SK-N-SH (cell line): ENCODE measurements at regions not wholly inside any gene's neighbourhood (a gene's known extent, or its start where the extent isn't known, plus 50 kb on each side); places are given as distances from the start of the nearest gene placed in this dataset.

ENCODE experiments used
- CTCF ChIA-PET: fragments of 300-600, 350-600 bp; formaldehyde crosslinking; extraction: SDS; loops from one replicate; lab custom pipeline; 2021; lab: Yijun Ruan, JAX
- POLR2A ChIA-PET: fragments of 350-600 bp; sonication (Branson Sonifier 250); formaldehyde crosslinking; extraction: SDS; loops from one replicate; lab custom pipeline; 2020; ENCODE audit warnings: antibody characterized with exemption, inconsistent platforms; lab: Yijun Ruan, JAX
- DNase-seq: peaks from one replicate; pipeline ENCODE4 v3.0.0; 2012
- H2AFZ ChIP-seq: fragments of 200-600 bp; sonication (generic); 2 replicates; pipeline ENCODE4 v1.8.1; 2016; ENCODE audit warnings: antibody characterized with exemption, mild to moderate bottlenecking, low read depth
- H3F3A ChIP-seq: fragments of 200-600 bp; sonication (generic); replicated peaks from 2 replicates; pipeline ENCODE3; 2016; ENCODE audit warnings: antibody characterized with exemption, mild to moderate bottlenecking; ENCODE audit not compliant: insufficient read depth
- H3K27ac ChIP-seq, 2 experiments: fragments of 200-500 bp in 1 of 2; fragments of 200-600 bp in 1 of 2; sonication (Bioruptor generic) in 1 of 2; sonication (generic), shearing (Covaris generic) in 1 of 2; 2 replicates each; pipeline versions ENCODE4 v1.5.1 to v1.6.1; 2014 to 2016; ENCODE audit warnings: low read depth in 2 of 2, inconsistent platforms in 1 of 2, low read length in 1 of 2, mild to moderate bottlenecking in 1 of 2, mixed read lengths in 1 of 2
- H3K27me3 ChIP-seq: fragments of 200-600 bp; sonication (generic), shearing (Covaris generic); 2 replicates; pipeline ENCODE4 v1.6.1; 2016; ENCODE audit warnings: mixed run types; ENCODE audit not compliant: insufficient read depth
- H3K36me3 ChIP-seq, 2 experiments: fragments of 200-500 bp in 1 of 2; fragments of 200-600 bp in 1 of 2; sonication (Bioruptor generic) in 1 of 2; sonication (generic) in 1 of 2; replicated peaks in 1 of 2; 2 replicates each; pipeline versions ENCODE3 to v1.5.1; 2014 to 2016; ENCODE audit warnings: low read length in 1 of 2, mild to moderate bottlenecking in 1 of 2; ENCODE audit not compliant: insufficient read depth in 2 of 2, control insufficient read depth in 1 of 2
- H3K4me1 ChIP-seq, 2 experiments: fragments of 200-500 bp in 1 of 2; fragments of 200-600 bp in 1 of 2; sonication (Bioruptor generic) in 1 of 2; sonication (generic), shearing (Covaris generic) in 1 of 2; 2 replicates each; pipeline versions ENCODE4 v1.5.1 to v1.6.1; 2014 to 2016; ENCODE audit warnings: low read depth in 1 of 2, low read length in 1 of 2, mixed run types in 1 of 2; ENCODE audit not compliant: insufficient read depth in 2 of 2, control insufficient read depth in 1 of 2
- H3K4me2 ChIP-seq: fragments of 200-600 bp; sonication (generic), shearing (Covaris generic); 2 replicates; pipeline ENCODE4 v1.6.1; 2017; ENCODE audit warnings: mixed run types
- H3K4me3 ChIP-seq, 2 experiments: fragments of 200-500 bp in 1 of 2; fragments of 200-600 bp in 1 of 2; sonication (Bioruptor generic) in 1 of 2; sonication (generic), shearing (Covaris generic) in 1 of 2; 2 replicates each; pipeline versions ENCODE4 v1.5.1 to v1.8.1; 2014 to 2016; ENCODE audit warnings: low read depth in 2 of 2, inconsistent platforms in 1 of 2, low read length in 1 of 2, mild to moderate bottlenecking in 1 of 2, mixed read lengths in 1 of 2, moderate library complexity in 1 of 2
- H3K79me2 ChIP-seq: fragments of 200-600 bp; sonication (generic); 2 replicates; pipeline ENCODE4 v1.8.1; 2017; ENCODE audit warnings: mild to moderate bottlenecking; ENCODE audit not compliant: insufficient read depth
- H3K9ac ChIP-seq: fragments of 200-600 bp; sonication (generic); 2 replicates; pipeline ENCODE4 v1.6.1; 2017; ENCODE audit warnings: mixed run types
- H3K9me2 ChIP-seq: fragments of 200-600 bp; sonication (generic); 2 replicates; pipeline ENCODE4 v1.6.1; 2017; ENCODE audit warnings: mixed run types
- H3K9me3 ChIP-seq: fragments of 200-600 bp; sonication (generic); 2 replicates; pipeline ENCODE4 v1.6.1; 2017; ENCODE audit warnings: mixed run types, mild to moderate bottlenecking, moderate library complexity
- H4K20me1 ChIP-seq: fragments of 200-600 bp; sonication (generic); 2 replicates; pipeline ENCODE4 v1.6.1; 2017; ENCODE audit warnings: mild to moderate bottlenecking, mixed run types; ENCODE audit not compliant: insufficient read depth
- CHD2 ChIP-seq: fragments of 150-350 bp; IDR thresholded peaks from 2 replicates; pipeline ENCODE4 v1.6.1; 2018; ENCODE audit warnings: low read length; ENCODE audit not compliant: partially characterized antibody
- ELF1 ChIP-seq: IDR thresholded peaks from 2 replicates; pipeline ENCODE4 v1.4.0; 2012
- EP300 ChIP-seq, 2 experiments: IDR thresholded peaks; 2 replicates each; pipeline versions ENCODE4 v1.4.0 to v1.6.1; 2012; ENCODE audit warnings: borderline replicate concordance in 1 of 2, low read depth in 1 of 2, low read length in 1 of 2
- GATA2 ChIP-seq: sonication (generic); formaldehyde crosslinking; IDR thresholded peaks from 2 replicates; pipeline ENCODE4 v1.5.0; 2020; ENCODE audit warnings: mild to moderate bottlenecking, missing genetic modification reagents
- IRF3 ChIP-seq: fragments of 150-350 bp; IDR thresholded peaks from 2 replicates; pipeline ENCODE4 v1.6.1; 2016; ENCODE audit warnings: mild to moderate bottlenecking, low read depth, low read length
- JUND ChIP-seq: IDR thresholded peaks from 2 replicates; pipeline ENCODE4 v1.4.0; 2012
- MXI1 ChIP-seq: IDR thresholded peaks from 2 replicates; pipeline ENCODE4 v1.6.1; 2012; ENCODE audit warnings: mild to moderate bottlenecking, low read depth, low read length, improper control_type of control experiment
- NFIC ChIP-seq: IDR thresholded peaks from 2 replicates; pipeline ENCODE4 v1.4.0; 2012; ENCODE audit warnings: borderline replicate concordance
- POLR2AphosphoS5 ChIP-seq: IDR thresholded peaks from 2 replicates; pipeline ENCODE4 v1.6.1; 2012; ENCODE audit warnings: low read depth, low read length
- RAD21 ChIP-seq: IDR thresholded peaks from 2 replicates; pipeline ENCODE4 v1.6.1; 2012; ENCODE audit warnings: mild to moderate bottlenecking, low read length
- RCOR1 ChIP-seq: fragments of 150-350 bp; IDR thresholded peaks from 2 replicates; pipeline ENCODE4 v1.6.1; 2017; ENCODE audit warnings: antibody characterized with exemption, low read length
- REST ChIP-seq: IDR thresholded peaks from 2 replicates; pipeline ENCODE4 v1.6.1; 2012; ENCODE audit warnings: mild to moderate bottlenecking, low read depth, low read length, moderate library complexity
- RFX5 ChIP-seq: IDR thresholded peaks from 2 replicates; pipeline ENCODE4 v1.6.1; 2012; ENCODE audit warnings: mild to moderate bottlenecking, improper control_type of control experiment, low read length
- SMC3 ChIP-seq: IDR thresholded peaks from 2 replicates; pipeline ENCODE4 v1.6.1; 2012; ENCODE audit warnings: low read depth, low read length, improper control_type of control experiment
- TAF1 ChIP-seq: IDR thresholded peaks from 2 replicates; pipeline ENCODE4 v1.6.1; 2012; ENCODE audit warnings: low read depth, mild to moderate bottlenecking, low read length, moderate library complexity, borderline replicate concordance
- USF1 ChIP-seq: IDR thresholded peaks from 2 replicates; pipeline ENCODE4 v1.4.0; 2012; ENCODE audit warnings: low read depth, borderline replicate concordance
- WGBS: methylation state at CpG from one replicate; pipeline ENCODE4 v1.1.6; 2017; ENCODE audit warnings: low lambda C conversion rate; 5-methylcytosine and 5-hydroxymethylcytosine counted together

GRCh38 chr18:75828379-75828778 lies 400.9 kb upstream of the SMIM21 start:
- H2AFZ ChIP-seq, result no peak overlapping the region
- 8% methylated on average over 4 of the region's 4 CpGs for WGBS
- ChIA-PET POLR2A (no interaction called here), CTCF (interaction anchor here (0.7 kb wide), 1 partner anchor 50 kb away, joined by 4 read pairs; no protein-coding TSS in a partner anchor)
- no peaks in the 10 kb centered on the region for H3F3A ChIP-seq
- H3K79me2 ChIP-seq, result no peaks in the 10 kb centered on the region
- no peaks in the 10 kb centered on the region for H3K9me2 ChIP-seq
- H3K9me3 ChIP-seq, result no peaks in the 10 kb centered on the region
- no peaks in the 10 kb centered on the region for H3K27me3 ChIP-seq
- H3K9ac ChIP-seq, result no peak overlapping the region
- H3K4me2 ChIP-seq, result no peak overlapping the region
- no peak overlapping the region for H3K4me3 ChIP-seq
- H4K20me1 ChIP-seq, result no peaks in the 10 kb centered on the region
- H3K4me1 ChIP-seq, result peaks cover 0 to 16% of the 10 kb centered on the region in 2 experiments; a peak in 2 of 4 replicates
- TF ChIP-seq NFIC, result no peak
- peak; percentile 74 for TF ChIP-seq CHD2
- no peak for TF ChIP-seq USF1
- no peak for TF ChIP-seq IRF3
- TF ChIP-seq REST, result no peak
- TF ChIP-seq GATA2 (CRISPR knock-in tag), result peak; percentile 79
- peak; percentile 78; the same call in 1 of the 2 replicates for TF ChIP-seq MXI1
- TF ChIP-seq EP300 (IDR thresholded peaks at IDR 0.05; ENCODE audit: borderline replicate concordance in 1 of 2, low read depth in 1 of 2, low read length in 1 of 2), result peak in 1 of 2 experiments; percentile 95; a peak in 2 of 4 replicates
- TF ChIP-seq JUND, result no peak
- no peak for TF ChIP-seq ELF1
- TF ChIP-seq POLR2AphosphoS5, result no peak
- no peak for TF ChIP-seq SMC3
- peak; percentile 95 for TF ChIP-seq RCOR1
- TF ChIP-seq TAF1, result no peak
- TF ChIP-seq RFX5, result peak; percentile 36; the same call in 1 of the 2 replicates
- peak; percentile 51; the same call in 1 of the 2 replicates for TF ChIP-seq RAD21
- TF ChIP-seq, all 33 proteins: peak for 7
- Histone ChIP-seq H3K27ac (no peak overlapping the region; a peak in 1 of 4 replicates), H3K36me3 (no peaks in the 10 kb centered on the region)
- DNase-seq, result peak; percentile 32
